ENCODE measurements at regions not wholly inside any gene's neighbourhood (a gene's known extent, or its start where the extent isn't known, plus 50 kb on each side); places are given as distances from the start of the nearest gene placed in this dataset.

- no peaks in the 10 kb centered on the region for H3K27me3 ChIP-seq (replicated peaks; ENCODE audit: insufficient read depth)
- no peaks in the 10 kb centered on the region for H3K9me3 ChIP-seq
- H3K4me1 ChIP-seq (ENCODE audit: control insufficient read depth in 1 of 2, low read depth in 2 of 2), result no peaks in the 10 kb centered on the region
- ATAC-seq (ENCODE audit: insufficient number of reproducible peaks, low FRiP score, low read depth), result no peak
- DNase-seq (ENCODE audit: low spot score), result no peak
- H3K27ac ChIP-seq, result no peak overlapping the region
- TF ChIP-seq, protein P1, sequence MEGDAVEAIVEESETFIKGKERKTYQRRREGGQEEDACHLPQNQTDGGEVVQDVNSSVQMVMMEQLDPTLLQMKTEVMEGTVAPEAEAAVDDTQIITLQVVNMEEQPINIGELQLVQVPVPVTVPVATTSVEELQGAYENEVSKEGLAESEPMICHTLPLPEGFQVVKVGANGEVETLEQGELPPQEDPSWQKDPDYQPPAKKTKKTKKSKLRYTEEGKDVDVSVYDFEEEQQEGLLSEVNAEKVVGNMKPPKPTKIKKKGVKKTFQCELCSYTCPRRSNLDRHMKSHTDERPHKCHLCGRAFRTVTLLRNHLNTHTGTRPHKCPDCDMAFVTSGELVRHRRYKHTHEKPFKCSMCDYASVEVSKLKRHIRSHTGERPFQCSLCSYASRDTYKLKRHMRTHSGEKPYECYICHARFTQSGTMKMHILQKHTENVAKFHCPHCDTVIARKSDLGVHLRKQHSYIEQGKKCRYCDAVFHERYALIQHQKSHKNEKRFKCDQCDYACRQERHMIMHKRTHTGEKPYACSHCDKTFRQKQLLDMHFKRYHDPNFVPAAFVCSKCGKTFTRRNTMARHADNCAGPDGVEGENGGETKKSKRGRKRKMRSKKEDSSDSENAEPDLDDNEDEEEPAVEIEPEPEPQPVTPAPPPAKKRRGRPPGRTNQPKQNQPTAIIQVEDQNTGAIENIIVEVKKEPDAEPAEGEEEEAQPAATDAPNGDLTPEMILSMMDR (IDR thresholded peaks at IDR 0.05), result no peak
- no peaks in the 10 kb centered on the region for H3K36me3 ChIP-seq
- H3K4me3 ChIP-seq, result no peak overlapping the region
Observed at GRCh38 chr5:21143686-21144085, 1155.7 kb upstream of the CDH18 start.

DNA sequence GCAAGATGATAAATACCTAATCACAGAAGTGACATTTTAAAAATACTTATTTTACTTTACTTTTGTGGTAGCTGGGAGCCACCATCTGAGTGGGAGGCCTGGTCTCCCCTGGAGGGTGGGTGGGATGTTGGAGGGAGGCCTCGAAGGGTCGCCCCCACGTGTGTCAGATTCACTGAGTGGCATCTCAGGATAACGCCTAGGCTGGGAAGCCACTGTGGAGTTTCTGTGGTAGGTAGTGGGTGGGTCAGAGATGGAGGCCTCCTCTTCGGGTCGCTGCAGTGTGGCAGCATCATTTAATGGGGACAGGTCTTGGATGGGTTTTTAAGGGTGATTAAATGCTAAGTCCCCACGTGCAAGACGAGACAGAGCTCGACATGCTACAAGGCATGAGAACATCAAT lies 1154.8 kb upstream of the CDH18 start:
- no peaks in the 10 kb centered on the region for H3K27me3 ChIP-seq (replicated peaks; ENCODE audit: insufficient read depth)
- TF ChIP-seq, protein P1 (IDR thresholded peaks at IDR 0.05), result no peak
- DNase-seq (ENCODE audit: low spot score) (no peak), ATAC-seq (ENCODE audit: insufficient number of reproducible peaks, low FRiP score, low read depth) (no peak)
- H3K9me3 ChIP-seq, result no peaks in the 10 kb centered on the region
- H3K4me3 ChIP-seq, result no peak overlapping the region
- no peaks in the 10 kb centered on the region for H3K4me1 ChIP-seq (ENCODE audit: control insufficient read depth in 1 of 2, low read depth in 2 of 2)
- H3K27ac ChIP-seq, result no peak overlapping the region
- H3K36me3 ChIP-seq, result no peaks in the 10 kb centered on the region

DNA sequence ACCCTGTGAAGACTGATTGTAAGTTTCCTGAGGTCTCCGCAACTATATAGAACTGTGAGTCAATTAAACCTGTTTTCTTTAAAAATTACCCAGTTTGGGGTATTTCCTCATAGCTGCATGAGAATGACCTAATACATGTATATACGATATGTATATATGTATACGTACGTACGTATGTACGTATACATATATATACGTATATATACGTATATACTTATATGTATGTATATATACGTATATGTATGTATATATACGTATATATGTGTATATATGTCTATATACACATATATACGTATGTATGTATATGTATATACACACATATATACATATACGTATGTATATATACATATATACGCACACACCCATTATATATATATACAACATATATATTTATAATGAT lies 1153.0 kb upstream of the CDH18 start:
- Histone ChIP-seq H3K27me3 (replicated peaks; ENCODE audit: insufficient read depth) (no peaks in the 10 kb centered on the region), H3K9me3 (no peaks in the 10 kb centered on the region), H3K4me3 (no peak overlapping the region), H3K4me1 (ENCODE audit: control insufficient read depth in 1 of 2, low read depth in 2 of 2) (no peaks in the 10 kb centered on the region), H3K36me3 (no peaks in the 10 kb centered on the region), H3K27ac (no peak overlapping the region)
- no peak for DNase-seq (ENCODE audit: low spot score)
- no peak for ATAC-seq (ENCODE audit: insufficient number of reproducible peaks, low FRiP score, low read depth)
- TF ChIP-seq, protein P1 (IDR thresholded peaks at IDR 0.05), result no peak

GRCh38 chr5:21126236-21126635 lies 1138.2 kb upstream of the CDH18 start:
- no peaks in the 10 kb centered on the region for H3K27me3 ChIP-seq (replicated peaks; ENCODE audit: insufficient read depth)
- H3K27ac ChIP-seq, result no peak overlapping the region
- DNase-seq (ENCODE audit: low spot score), result no peak
- no peaks in the 10 kb centered on the region for H3K36me3 ChIP-seq
- no peak overlapping the region for H3K4me3 ChIP-seq
- no peak for ATAC-seq (ENCODE audit: insufficient number of reproducible peaks, low FRiP score, low read depth)
- H3K4me1 ChIP-seq (ENCODE audit: control insufficient read depth in 1 of 2, low read depth in 2 of 2), result no peaks in the 10 kb centered on the region
- TF ChIP-seq, protein P1 (IDR thresholded peaks at IDR 0.05), result no peak
- H3K9me3 ChIP-seq, result no peaks in the 10 kb centered on the region

DNA sequence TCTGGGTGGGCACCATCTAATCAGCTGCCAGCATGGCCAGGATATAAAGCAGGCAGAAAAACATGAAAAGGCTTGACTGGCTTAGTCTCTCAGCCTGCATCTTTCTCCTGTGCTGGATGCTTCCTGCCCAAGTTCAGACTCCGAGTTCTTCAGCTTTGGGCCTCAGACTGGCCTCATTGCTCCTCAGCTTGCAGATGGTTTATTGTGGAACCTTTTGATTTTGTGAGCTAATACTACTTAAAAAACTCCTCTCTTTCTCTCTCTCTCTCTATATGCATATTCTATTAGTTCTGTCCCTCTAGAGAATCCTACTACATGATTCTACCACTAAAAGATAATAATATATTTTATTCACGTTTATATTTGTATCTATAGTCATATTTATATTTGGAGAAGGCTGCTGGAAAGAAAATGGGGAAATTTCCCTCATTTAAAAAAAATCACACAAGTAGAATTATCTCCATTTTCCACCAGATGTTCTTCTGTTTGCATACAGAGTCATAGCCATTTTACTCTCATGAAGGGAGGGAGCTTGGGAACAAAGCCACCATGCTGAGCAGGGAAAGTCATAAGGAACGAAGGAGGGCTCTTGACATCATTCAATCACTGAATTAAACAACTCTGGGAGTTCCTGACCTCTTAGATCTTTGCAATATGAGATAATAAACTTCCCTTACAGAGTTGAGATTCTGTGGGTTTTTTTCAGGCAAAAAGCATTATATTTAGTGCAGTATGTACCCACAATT lies 1137.4 kb upstream of the CDH18 start:
- Histone ChIP-seq H3K4me1 (ENCODE audit: control insufficient read depth in 1 of 2, low read depth in 2 of 2) (no peaks in the 10 kb centered on the region), H3K36me3 (no peaks in the 10 kb centered on the region), H3K9me3 (no peaks in the 10 kb centered on the region), H3K27ac (no peak overlapping the region), H3K4me3 (no peak overlapping the region), H3K27me3 (replicated peaks; ENCODE audit: insufficient read depth) (no peaks in the 10 kb centered on the region)
- DNase-seq (ENCODE audit: low spot score) (no peak), ATAC-seq (ENCODE audit: insufficient number of reproducible peaks, low FRiP score, low read depth) (no peak)
- TF ChIP-seq, protein P1 (IDR thresholded peaks at IDR 0.05), result no peak
